Embryonic facial prominence (tissue), 1 donor: ENCODE measurements at regions not wholly inside any gene's neighbourhood (a gene's known extent, or its start where the extent isn't known, plus 50 kb on each side); places are given as distances from the start of the nearest gene placed in this dataset.
A peak's percentile ranks its signal among the peaks of the same experiment; 100 is the strongest.
"Not testable (repeated sequence)": the region's sequence is repeated elsewhere in the genome, so short reads cannot be mapped to it uniquely, and the experiment has no call there.

ENCODE experiments used
- DNase-seq: peaks from one replicate; pipeline ENCODE4 v3.0.0-alpha.2; 2016; ENCODE audit errors: extremely low spot score

DNA sequence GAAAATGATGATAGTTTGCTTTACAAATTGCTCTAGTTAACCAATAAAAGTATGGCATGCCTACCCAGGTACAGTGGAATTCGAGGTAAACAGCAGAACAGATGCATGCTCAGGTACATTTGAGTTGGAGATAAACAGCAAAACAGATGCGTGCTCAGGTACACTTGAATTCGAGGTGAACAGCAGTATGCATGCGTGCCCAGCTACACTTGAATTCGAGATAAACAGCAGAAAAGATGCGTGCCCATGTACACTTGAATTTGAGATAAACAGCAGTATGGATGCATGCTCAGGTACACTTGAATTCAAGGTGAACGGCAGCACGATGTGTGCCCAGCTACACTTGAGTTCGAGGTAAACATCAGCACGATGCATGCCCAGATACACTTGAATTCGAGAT, 155.2 kb upstream of the TPTE start:
- not testable (repeated sequence) for DNase-seq

DNA sequence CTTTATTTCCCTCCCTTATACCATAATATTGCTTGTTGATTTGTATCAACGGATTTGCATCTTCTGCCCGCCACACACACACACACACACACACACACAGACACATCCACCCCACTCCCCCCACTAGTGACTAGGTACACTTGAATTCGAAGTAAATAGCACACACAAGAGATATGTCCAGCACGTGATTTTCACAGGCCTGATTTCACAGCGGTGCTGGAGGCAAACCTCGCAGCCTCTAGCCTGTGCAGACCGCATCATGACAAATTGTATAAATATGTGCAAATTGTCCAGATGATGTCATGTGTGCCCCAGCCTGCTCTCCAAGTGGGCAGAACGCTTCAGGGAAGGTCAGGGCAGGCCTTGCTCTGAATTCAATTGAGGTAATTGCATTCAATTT, 153.8 kb upstream of the TPTE start:
- not testable (repeated sequence) for DNase-seq

DNA sequence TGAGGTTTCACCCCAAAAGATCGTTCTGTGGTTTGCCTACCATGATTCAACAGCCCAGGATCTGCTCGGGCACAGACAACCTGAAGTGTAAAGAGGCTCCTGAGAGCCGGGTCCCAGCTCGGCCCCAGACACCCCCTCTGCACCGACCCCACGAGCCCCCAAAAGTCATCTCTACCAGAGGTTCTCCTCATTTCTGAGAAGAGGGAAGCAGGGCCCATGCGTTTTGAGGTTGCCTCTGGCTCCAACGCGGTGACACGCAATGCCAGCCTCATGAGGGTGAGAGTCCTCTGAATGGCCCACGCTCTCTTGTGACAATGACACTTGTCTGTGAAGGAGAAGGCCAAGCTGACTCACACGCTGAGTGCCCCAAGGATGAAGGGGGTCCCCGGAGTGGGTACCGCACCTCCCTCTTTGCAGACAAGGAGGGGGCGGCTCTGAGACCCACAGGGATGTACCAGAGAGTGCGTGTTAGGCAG, 153.0 kb upstream of the TPTE start:
- not testable (repeated sequence) for DNase-seq

DNA sequence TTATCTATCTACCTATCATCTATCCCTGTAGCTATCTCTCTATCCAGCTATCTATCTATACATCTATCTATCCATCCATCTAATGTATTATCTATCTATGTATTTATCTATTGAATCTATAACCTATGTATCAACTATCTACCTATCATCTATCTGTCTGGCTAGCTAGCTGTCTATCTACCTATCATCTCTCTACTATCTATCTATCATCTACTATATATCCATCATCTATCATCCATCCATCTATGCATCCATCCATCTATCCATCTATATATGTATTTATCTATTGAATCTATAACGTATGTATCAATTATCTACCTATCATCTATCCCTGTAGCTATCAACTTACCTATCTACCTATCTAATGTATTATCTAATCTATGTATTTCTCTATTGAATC, 152.1 kb upstream of the TPTE start:
- not testable (repeated sequence) for DNase-seq

DNA sequence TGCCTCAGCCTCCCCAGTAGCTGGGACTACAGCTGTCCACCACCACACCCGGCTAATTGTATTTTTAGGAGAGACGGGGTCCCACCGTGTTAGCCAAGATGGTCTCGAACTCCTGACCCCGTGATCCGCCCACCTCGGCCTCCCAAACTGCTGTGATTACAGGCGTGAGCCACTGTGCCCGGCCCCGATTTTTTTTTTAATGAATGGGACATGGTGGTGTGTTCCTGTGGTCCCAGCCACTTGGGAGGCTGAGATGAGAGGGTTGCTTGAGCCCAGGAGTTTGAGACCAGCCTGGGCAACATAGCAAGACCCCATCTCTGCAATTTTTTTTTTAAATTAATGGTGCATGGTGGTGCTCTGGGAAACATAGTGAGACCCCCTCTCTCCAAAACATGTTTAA, 143.6 kb upstream of the TPTE start:
- DNase-seq = not testable (repeated sequence)

DNA sequence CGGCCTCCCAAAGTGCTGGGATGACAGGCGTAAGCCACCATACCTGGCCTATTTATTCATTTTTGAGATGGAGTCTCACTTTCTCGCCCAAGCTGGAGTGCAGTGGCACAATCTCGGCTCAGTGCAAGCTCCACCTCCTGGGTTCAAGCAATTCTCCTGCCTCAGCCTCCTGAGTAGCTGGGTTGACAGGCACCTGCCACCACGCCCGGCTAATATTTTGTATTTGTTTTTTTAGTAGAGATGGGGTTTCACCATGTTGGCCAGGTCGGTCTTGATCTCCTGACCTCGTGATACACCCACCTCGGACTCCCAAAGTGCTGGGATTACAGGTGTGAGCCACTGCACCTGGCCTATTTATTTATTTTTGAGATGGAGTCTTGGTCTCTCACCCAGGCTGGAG, 141.6 kb upstream of the TPTE start:
- not testable (repeated sequence) for DNase-seq

DNA sequence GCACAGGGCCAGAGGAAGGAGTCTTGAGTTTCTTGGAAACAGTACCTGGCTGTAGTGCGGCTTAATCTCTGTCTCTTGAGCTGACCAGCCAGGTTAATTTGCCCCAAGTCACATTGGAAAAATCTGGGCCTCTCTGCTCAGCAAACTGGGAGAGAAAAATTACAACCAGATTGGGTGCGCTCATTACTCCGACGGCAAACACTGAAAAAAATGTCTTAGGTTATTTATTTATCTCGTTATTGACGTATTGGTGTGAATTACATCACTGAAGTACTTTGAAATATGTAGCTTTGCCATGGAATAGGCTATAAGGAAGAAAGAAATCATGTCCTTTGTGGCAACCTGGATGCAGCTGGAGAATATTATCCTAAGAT, 139.7 kb upstream of the TPTE start:
- DNase-seq = not testable (repeated sequence)

DNA sequence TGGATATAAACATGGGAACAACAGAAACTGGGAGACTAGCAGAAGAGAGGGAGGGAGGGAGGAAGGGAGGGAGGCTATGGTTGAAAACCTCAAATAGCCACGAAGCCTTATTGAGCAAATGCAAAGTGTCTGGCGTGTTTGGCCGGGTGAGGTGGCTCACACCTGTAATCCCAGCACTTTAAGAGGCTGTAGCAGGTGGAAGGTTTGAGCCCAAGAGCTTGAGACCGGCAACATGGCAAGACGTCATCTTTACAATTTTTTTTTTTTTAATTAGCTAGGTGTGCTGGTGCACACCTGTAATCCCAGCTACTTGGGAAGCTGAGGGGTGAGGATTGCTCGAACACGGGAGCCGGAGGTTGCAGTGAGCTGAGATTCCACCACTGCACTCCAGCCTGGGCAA, 139.2 kb upstream of the TPTE start:
- not testable (repeated sequence) for DNase-seq

DNA sequence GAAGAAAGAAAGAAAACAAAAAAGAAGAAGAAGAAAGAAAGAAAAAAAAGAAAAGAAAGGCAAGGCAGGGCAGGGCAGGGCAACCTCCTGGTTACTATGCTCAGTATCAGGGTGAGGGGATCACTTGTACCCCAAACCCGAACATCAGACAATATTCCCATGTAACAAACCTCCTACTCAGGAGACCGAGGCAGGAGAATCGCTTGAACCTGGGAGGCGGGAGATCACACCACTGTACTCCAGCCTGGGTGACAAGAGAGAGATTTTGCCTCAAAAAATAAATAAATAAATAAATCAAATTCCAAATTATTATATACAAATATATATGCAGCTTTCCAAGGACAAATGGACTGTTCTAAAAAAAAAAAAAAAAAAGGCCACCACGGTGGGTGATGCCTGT, 138.8 kb upstream of the TPTE start:
- not testable (repeated sequence) for DNase-seq

DNA sequence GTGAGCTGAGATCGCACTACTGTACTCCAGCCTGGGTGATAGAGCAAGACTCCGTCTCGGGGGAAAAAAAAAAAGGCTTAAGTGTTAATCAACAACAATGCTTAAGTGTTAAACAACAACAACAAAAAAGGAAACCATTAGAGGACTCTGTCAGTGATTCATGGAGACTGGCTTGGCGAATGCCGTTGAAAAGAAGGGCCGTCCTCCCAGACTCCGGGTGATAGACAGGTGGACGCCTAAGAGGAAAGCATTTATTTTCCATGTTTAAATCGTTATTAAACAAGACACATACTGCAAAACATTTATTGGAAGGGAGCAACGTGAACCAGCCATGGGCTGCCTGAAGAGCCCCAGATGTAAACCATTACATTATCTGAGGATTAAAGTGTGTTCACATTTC, 137.8 kb upstream of the TPTE start:
- DNase-seq = not testable (repeated sequence)

DNA sequence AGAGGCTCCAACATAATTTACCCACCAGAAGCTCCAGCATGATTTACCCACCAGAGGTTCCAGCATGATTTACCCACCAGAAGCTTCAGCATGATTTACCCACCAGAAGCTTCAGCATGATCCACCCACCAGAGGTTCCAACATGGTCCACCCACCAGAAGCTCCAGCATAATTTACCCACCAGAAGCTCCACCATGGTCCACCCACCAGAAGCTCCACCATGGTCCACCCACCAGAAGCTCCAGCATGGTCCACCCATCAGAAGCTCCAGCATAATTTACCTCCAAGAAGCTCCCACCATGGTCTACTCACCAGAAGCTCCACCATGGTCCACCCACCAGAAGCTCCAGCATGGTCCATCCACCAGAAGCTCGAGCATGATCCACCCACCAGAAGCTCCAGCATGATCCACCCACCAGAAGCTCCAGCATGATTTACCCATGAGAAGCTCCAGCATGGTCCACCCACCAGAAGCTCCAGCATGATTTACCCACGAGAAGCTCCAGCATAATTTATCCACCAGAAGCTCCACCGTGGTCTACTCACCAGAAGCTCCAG, 137.0 kb upstream of the TPTE start:
- not testable (repeated sequence) for DNase-seq

DNA sequence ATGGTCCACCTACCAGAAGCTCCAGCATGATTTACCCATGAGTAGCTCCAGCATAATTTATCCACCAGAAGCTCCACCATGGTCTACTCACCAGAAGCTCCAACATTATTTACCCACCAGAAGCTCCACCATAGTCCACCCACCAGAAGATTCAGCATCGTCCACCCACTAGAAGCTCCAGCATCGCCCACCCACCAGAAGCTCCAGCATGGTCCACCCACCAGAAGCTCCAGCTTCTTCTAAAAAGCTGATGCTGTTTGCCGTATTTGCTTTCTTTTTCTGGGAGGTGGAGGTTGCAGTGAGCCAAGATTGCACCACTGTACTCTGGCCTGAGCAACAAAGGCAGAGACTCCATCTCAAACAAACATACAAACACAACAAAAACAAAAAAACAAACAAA, 136.2 kb upstream of the TPTE start:
- not testable (repeated sequence) for DNase-seq

DNA sequence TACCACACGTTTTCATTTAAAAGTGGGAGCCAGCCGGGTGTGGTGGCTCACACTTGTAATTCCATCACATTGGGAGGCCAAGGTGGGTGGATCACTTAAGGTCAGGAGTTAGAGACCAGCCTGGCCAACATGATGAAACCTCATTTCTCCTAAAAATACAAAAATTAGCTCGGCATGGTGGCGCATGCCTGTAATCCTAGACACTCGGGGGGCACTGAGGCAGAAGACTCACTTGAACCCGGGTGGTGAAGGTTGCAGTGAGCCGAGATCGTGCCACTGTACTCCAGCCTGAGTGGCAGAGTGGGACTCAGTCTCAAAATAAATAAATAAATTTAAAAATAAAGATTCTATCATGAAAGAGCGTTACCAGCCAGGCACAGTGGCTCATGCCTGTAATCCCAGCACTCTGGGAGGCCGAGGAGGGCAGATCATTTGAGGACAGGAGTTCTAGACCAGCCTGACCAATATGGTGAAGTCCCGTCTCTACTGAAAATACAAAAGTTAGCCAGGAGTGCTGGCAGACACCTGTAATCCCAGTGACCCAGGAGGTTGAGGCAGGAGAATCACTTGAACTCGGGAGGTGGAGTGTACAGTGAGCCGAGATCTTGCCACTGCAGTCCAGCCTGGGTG, 135.4 kb upstream of the TPTE start:
- DNase-seq = not testable (repeated sequence)

DNA sequence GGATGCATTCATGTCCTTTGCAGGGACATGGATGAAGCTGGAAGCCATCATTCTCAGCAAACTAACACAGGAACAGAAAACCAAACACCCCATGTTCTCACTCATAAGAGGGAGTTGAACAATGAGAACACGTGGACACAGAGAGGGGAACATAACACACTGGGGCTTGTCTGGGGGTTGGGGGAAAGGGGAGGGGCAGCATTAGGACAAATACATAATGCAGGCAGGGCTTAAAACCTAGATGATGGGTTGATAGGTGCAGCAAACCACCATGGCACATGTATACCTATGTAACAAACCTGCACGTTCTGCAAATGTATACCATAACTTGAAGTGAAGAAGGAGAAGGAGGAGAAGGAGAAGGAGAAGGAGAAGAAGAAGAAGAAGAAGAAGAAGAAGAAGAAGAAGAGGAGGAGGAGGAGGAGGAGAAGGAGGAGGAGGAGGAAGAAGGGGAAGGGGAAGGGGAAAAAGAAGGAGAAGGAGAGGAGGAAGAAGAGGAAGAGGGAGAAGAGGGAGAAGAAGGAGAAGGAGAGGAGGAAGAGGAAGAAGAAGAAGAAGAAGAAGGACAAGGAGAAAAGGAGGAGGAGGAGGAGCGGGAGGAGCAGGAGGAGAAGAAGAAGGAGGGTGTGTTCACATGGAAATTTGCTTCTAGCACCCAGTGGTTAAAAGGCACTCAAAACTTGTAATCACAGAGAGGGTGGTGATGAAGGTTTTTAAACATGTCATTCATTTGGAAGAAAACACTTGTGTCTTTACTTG, 133.5 kb upstream of the TPTE start:
- DNase-seq = not testable (repeated sequence)

DNA sequence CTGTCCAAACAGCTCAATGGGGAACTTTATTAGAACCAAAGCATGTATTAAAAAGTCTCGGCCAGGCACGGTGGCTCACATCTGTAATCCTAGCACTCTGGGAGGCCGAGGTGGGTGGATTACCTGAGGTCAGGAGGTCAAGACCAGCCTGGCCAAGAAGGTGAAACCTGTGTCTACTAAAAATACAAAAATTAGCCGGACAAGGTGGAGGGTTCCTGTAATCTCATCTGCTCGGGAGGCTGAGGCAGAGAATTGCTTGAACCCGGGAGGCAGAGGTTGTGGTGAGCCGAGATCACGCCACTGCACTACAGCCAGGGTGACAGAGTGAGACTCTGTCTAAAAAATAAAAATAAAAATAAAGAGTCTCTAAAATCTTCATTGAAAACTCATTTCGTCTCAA, 132.8 kb upstream of the TPTE start:
- not testable (repeated sequence) for DNase-seq

DNA sequence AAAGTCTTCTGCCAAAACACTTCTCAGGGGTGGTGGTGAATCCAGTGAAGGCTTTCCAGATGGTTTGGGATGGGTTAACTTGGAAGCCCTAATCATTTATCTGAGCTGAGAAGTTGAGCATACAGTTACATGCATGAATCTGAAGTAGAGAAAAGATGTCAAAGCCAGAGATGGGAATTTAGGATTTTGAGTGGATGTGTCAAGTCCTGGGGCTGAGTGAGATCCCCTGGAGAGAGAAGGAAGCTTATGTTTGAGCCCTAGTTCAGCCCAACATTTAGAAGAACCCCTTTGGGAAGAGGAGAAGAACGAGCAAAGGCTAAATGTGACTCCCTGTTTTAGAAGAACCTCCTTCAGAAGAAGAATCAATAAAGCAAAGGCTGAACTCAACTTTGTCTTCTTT, 129.1 kb upstream of the TPTE start:
- DNase-seq = not testable (repeated sequence)

DNA sequence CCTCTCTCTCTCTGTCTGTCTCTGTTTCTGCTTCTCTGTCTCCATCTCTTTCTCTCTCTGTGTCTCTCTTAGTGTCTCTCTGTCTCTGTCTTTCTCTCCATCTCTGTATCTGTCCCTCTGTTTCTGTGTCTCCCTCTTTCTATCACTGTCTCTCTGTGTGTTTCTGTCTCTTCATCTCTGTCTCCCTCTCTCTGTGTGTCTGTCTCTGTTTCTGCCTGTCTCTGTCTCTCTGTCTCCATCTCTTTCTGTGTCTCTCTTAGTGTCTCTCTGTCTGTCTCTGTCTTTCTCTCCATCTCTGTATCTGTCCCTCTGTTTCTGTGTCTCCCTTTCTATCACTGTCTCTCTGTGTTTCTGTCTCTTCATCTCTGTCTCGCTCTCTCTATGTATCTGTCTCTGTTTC, 125.4 kb upstream of the TPTE start:
- peak; percentile 4 for DNase-seq

DNA sequence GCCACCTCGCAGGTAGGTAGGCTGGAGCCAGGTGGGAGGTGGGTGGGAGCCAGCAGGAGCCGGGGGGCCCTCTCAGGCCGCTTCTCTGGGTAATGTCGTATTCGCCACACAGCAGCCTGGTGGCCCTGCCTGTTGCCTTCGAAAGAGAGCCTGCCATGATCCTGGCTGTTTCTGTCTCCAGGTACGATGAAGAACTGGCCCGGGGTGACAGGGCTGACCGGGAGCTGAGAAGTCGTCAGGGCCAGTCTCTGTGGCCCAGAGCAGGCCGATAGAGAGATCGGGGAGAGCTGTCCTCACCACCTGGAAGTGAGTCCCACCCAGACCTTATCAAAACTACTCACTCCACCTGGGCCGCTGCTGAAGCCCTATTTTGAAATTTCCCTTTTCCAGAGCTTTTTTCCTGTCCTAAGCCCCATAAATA, 123.9 kb upstream of the TPTE start:
- not testable (repeated sequence) for DNase-seq

DNA sequence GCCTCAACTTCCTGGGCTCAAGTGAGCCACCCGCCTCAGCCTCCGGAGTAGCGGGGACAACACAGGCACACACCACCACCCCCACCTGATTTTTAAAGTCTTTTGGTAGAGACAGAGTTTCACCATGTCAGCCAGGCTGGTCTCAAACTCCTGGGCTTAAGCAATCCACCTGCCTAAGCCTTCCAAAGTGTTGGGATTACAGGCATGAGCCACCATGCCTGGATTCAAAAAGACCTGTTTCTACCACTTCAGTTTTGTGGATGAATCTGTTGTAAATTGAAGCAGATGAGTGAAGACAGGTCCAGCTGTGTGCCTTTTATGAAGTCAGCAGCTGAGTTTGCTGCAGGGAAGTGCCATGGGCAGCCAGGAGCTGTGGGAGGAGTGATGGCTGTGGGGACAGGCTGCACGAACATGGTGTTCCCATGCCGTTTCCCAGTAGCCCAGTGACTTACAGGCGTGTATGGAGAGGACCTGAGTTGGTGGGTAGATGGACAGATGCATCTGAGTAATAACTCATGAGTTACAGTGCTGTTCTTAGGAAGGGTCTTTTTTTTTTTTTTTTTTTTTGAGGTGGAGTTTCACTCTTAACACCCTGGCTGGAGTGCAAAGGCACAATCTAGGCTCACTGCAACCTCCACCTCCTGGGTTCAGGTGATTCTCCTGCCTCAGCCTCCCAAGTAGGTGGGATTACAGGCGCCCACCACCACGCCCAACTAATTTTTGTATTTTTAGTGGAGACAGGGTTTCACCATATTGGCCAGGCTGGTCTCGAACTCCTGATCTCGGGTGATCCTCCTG, 122.5 kb upstream of the TPTE start:
- peak; percentile 3 for DNase-seq

DNA sequence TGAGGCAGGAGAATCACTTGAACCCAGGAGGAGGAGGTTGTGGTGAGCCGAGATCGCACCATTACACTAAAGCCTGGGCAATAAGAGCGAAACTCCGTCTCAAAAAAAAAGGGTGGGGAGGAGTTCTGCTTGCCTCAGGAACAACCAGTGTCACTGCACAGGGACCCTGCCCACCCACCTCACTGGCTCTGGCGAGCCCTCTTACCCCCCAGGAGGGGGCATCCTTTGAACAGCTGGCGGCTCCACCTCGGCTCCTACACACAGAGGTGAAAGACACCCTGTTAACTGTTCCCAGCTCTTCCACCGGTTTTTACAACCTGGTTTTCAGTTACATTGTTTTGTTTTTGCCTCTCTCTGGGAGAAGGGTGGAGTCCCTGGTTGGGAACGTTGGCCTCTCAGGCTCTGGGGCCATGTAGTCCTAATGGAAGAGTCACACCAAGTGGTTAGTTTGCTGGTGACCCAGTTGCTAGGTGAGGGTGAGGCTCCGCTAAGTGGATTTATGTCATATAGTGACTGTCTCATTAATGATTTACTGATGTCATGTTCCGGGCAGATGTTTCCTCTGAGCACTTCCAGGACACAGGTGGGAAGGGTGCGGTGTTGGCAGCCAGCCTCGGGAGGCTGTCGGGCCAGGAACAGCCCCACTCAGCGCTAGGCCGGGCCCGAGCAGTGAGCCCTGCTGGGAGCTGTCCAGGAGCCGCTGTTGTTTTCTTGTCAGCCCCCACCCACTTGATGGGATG, 120.6 kb upstream of the TPTE start:
- DNase-seq = not testable (repeated sequence)

DNA sequence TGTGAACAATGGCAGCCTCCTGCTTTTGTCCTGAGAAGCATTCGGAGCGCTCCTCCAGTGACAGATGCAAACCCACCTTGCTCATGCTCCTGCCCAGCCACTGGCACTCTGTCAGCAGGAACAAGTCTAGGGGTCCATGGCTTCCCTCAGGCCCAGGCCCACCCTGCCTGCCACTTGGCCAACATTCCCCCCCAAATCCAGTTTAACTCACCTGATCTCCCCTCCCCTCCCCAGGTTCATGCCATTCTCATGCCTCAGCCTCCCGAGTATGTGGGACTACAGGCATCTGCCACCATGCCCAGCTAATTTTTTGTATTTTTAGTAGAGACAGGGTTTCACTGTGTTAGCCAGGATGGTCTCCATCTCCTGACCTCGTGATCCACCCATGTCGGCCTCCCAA, 118.9 kb upstream of the TPTE start:
- DNase-seq = not testable (repeated sequence)
